Smooth muscle cell (in vitro differentiated cells): ENCODE measurements at regions not wholly inside any gene's neighbourhood (a gene's known extent, or its start where the extent isn't known, plus 50 kb on each side); places are given as distances from the start of the nearest gene placed in this dataset.

Source experiments
- DNase-seq: peaks from one replicate; lab custom pipeline; 2025; ENCODE audit not compliant: unreplicated experiment; lab: John Stamatoyannopoulos, UW
- H2AFZ ChIP-seq: fragments of 200-600 bp; sonication (generic); 2 replicates; pipeline ENCODE4 v1.6.0; 2016; ENCODE audit warnings: antibody characterized with exemption, low read depth, mild to moderate bottlenecking
- H3F3A ChIP-seq: fragments of 200-600 bp; sonication (generic); 2 replicates; pipeline ENCODE4 v1.6.0; 2017; ENCODE audit warnings: antibody characterized with exemption, low read depth
- H3K27ac ChIP-seq: fragments of 200-600 bp; sonication (generic); 2 replicates; pipeline ENCODE4 v1.5.1; 2016; ENCODE audit warnings: low read depth, mild to moderate bottlenecking
- H3K27me3 ChIP-seq: fragments of 200-600 bp; sonication (generic); 2 replicates; pipeline ENCODE4 v1.6.1; 2016; ENCODE audit warnings: low read depth, mild to moderate bottlenecking
- H3K36me3 ChIP-seq: fragments of 200-600 bp; sonication (generic); 2 replicates; pipeline ENCODE4 v1.5.1; 2016; ENCODE audit warnings: low read depth
- H3K4me1 ChIP-seq: fragments of 200-600 bp; sonication (generic); 2 replicates; pipeline ENCODE4 v1.5.1; 2016; ENCODE audit warnings: low read depth
- H3K4me2 ChIP-seq: fragments of 200-600 bp; sonication (generic); 2 replicates; pipeline ENCODE4 v1.6.0; 2016; ENCODE audit warnings: mild to moderate bottlenecking
- H3K4me3 ChIP-seq: fragments of 200-600 bp; sonication (generic); 2 replicates; pipeline ENCODE4 v1.5.1; 2016; ENCODE audit warnings: mild to moderate bottlenecking
- H3K79me2 ChIP-seq: fragments of 200-600 bp; sonication (generic); 2 replicates; pipeline ENCODE4 v1.6.0; 2016; ENCODE audit warnings: low read depth, mild to moderate bottlenecking
- H3K9ac ChIP-seq: fragments of 200-600 bp; sonication (generic); 2 replicates; pipeline ENCODE4 v1.6.0; 2016; ENCODE audit warnings: low read depth
- H3K9me3 ChIP-seq: fragments of 200-600 bp; sonication (generic); replicated peaks from 2 replicates; pipeline ENCODE4 v1.5.1; 2016; ENCODE audit warnings: low read depth
- H4K20me1 ChIP-seq: fragments of 200-600 bp; sonication (generic); 2 replicates; pipeline ENCODE4 v1.6.0; 2016; ENCODE audit warnings: low read depth
- CTCF ChIP-seq: fragments of 200-600 bp; sonication (generic); IDR thresholded peaks from 2 replicates; pipeline ENCODE4 v1.5.1; 2017; ENCODE audit warnings: borderline replicate concordance, mild to moderate bottlenecking, antibody characterized with exemption; ENCODE audit not compliant: insufficient read depth, poor library complexity, severe bottlenecking
- WGBS: methylation state at CpG from one replicate; pipeline ENCODE4 v1.1.7; 2016; ENCODE audit warnings: low lambda C conversion rate; 5-methylcytosine and 5-hydroxymethylcytosine counted together

- Histone ChIP-seq H3K4me2 (no peak overlapping the region), H3K4me1 (peaks cover 11% of the 10 kb centered on the region), H3K79me2 (no peaks in the 10 kb centered on the region), H3K4me3 (no peak overlapping the region), H3K36me3 (no peaks in the 10 kb centered on the region), H2AFZ (no peak overlapping the region), H3K27ac (no peak overlapping the region), H3K9me3 (no peaks in the 10 kb centered on the region), H3K9ac (no peak overlapping the region), H3F3A (no peaks in the 10 kb centered on the region), H4K20me1 (no peaks in the 10 kb centered on the region), H3K27me3 (no peaks in the 10 kb centered on the region)
- 100% methylated on average over 1 of the region's 1 CpG for WGBS
- no peak for DNase-seq
- TF ChIP-seq CTCF: no peak
Observed at GRCh38 chr3:99516936-99517335, 121.5 kb upstream of the COL8A1 start.

- Histone ChIP-seq H3K9me3 (no peaks in the 10 kb centered on the region), H3K4me2 (no peak overlapping the region), H3K4me3 (no peak overlapping the region), H3K36me3 (no peaks in the 10 kb centered on the region), H3K27ac (no peak overlapping the region), H3K79me2 (no peaks in the 10 kb centered on the region), H3F3A (no peaks in the 10 kb centered on the region), H4K20me1 (no peaks in the 10 kb centered on the region), H2AFZ (no peak overlapping the region), H3K4me1 (peaks cover 11% of the 10 kb centered on the region), H3K27me3 (no peaks in the 10 kb centered on the region), H3K9ac (no peak overlapping the region)
- 96% methylated on average over 4 of the region's 4 CpGs for WGBS
- TF ChIP-seq CTCF: no peak
- no peak for DNase-seq
Observed at GRCh38 chr3:99515891-99516290, 122.5 kb upstream of the COL8A1 start.

GRCh38 chr3:99509224-99509623, 129.2 kb upstream of the COL8A1 start:
- Histone ChIP-seq H3K4me1 (no peaks in the 10 kb centered on the region), H2AFZ (no peak overlapping the region), H3K27me3 (no peaks in the 10 kb centered on the region), H3K36me3 (no peaks in the 10 kb centered on the region), H3F3A (no peaks in the 10 kb centered on the region), H3K4me3 (no peak overlapping the region), H4K20me1 (no peaks in the 10 kb centered on the region), H3K4me2 (no peak overlapping the region), H3K79me2 (no peaks in the 10 kb centered on the region), H3K27ac (no peak overlapping the region), H3K9ac (no peak overlapping the region), H3K9me3 (no peaks in the 10 kb centered on the region)
- DNase-seq: no peak
- WGBS: 64% methylated on average over 5 of the region's 5 CpGs
- no peak for TF ChIP-seq CTCF

GRCh38 chr3:99508191-99508590, 130.2 kb upstream of the COL8A1 start:
- no peak overlapping the region for H3K27ac ChIP-seq
- H2AFZ ChIP-seq: no peak overlapping the region
- no peaks in the 10 kb centered on the region for H4K20me1 ChIP-seq
- no peaks in the 10 kb centered on the region for H3K36me3 ChIP-seq
- H3K79me2 ChIP-seq: no peaks in the 10 kb centered on the region
- no peaks in the 10 kb centered on the region for H3F3A ChIP-seq
- no peak overlapping the region for H3K4me2 ChIP-seq
- no peaks in the 10 kb centered on the region for H3K4me1 ChIP-seq
- DNase-seq: no peak
- no peak overlapping the region for H3K9ac ChIP-seq
- H3K4me3 ChIP-seq: no peak overlapping the region
- H3K27me3 ChIP-seq: no peaks in the 10 kb centered on the region
- H3K9me3 ChIP-seq: no peaks in the 10 kb centered on the region
- TF ChIP-seq CTCF: no peak
